GM21723 (cell line): ENCODE measurements at regions not wholly inside any gene's neighbourhood (a gene's known extent, or its start where the extent isn't known, plus 50 kb on each side); places are given as distances from the start of the nearest gene placed in this dataset.
A peak's percentile ranks its signal among the peaks of the same experiment; 100 is the strongest.
"Not testable (repeated sequence)": the region's sequence is repeated elsewhere in the genome, so short reads cannot be mapped to it uniquely, and the experiment has no call there.

Source experiments
- ATAC-seq: cut with Tn5 transposase; IDR thresholded peaks from one replicate; pipeline ENCODE4 v1.9.1; 2021; ENCODE audit warnings: mild to moderate bottlenecking, moderate library complexity; ENCODE audit not compliant: unreplicated experiment

DNA sequence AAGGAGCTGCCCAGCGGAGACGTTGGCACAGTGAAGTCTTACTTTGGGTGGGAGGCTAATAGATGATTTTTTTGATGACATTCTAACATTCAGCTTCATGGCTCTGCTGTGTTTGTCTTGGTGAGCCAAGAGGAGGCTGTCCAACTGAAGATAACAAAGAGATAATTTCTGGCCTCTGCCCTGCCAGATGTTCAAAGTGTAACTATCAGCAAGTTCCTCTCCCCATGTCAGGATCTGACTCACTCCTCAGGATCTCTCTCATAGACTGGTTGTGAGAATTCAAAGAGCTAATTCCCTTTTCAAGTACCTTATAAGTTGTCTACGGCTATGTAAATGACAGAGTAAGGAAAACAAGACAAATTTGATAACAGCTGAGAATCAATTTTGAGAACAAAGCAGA is 1340.9 kb downstream of the XPNPEP1 start:
- no peak for ATAC-seq

DNA sequence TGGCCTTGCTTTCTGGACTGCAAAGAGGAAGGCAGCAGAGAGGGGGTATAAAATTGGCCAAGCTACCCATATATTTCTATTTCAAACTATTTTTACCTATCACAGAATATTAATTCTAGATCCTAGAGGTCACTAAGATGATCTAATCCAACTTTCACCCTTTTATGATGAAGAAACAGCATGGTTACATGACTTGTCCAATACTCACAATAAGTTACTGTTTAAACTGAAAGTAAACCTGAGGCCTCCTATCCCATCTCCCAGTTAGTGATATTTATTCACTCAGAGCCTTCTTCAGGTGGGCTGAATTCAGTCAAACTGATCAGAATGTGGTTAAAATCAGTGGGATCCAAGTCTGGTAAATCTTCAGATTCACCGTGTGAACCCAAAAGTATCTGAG is 1345.1 kb downstream of the XPNPEP1 start:
- ATAC-seq, result no peak

- no peak for ATAC-seq
Measured at GRCh38 chr10:108574233-108574632, 1349.1 kb downstream of the XPNPEP1 start.

GRCh38 chr10:108568824-108569223 is 1354.5 kb downstream of the XPNPEP1 start:
- no peak for ATAC-seq

GRCh38 chr10:108567899-108568752 is 1355.2 kb downstream of the XPNPEP1 start:
- peak; percentile 85 for ATAC-seq

- ATAC-seq, result no peak
Measured at GRCh38 chr10:108566316-108567107, 1356.8 kb downstream of the XPNPEP1 start.

DNA sequence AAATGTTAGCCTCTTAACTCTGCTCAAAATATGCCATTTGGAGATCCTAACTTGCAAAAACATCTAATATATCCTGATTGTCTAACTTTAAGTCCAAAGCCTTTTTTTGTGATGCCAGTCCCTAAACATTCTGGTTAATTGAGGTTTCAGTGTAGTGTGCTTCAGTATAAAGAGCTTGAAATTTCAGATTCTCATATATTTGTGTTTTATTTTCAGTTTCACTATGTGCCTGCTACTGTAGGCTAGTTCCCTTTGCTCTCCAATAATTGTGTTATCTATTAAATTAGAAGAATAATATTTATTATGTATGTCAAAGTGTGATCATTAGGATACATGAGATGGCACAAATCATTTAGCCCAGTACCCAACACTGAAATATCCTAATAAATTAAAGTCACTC is 1361.2 kb downstream of the XPNPEP1 start:
- ATAC-seq, result no peak

DNA sequence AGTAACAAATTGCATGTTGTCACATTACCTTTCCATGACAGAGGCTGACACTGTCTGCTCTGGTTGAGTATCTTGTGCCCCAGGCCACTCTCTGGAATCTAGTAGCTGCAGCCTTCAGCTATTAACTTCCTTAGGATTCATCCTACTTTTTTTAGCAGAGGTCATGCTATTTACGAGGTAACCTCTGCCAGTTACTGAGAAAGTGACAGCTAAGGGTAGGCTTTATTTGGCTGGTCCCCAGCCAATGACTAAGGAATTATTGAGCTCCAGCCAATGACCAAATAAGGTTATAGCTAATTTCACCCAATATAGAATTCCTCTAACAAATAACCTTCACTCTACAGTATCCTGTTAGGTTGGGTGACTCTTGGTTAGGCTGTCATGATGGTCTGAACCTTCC is 1361.7 kb downstream of the XPNPEP1 start:
- no peak for ATAC-seq

DNA sequence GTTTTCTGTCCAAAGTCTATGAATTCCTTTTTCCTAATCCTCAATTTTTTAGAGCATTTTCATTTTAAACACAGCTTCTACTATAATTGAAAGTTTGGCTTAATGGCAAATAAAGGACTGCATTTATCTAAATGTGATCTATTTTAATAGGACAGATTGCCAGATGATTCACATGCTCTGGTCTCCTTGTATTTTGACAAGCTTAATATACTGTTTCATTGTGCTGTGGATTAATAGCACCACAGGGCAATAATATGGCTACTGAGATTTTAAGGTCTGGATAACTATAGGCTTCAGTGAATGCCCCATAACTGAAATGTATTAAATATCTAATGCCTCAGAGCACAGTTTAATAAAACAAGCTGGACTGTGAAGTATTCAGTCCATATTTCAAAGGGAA is 1362.8 kb downstream of the XPNPEP1 start:
- ATAC-seq, result no peak

- no peak for ATAC-seq
Measured at GRCh38 chr10:108556186-108556585, 1367.1 kb downstream of the XPNPEP1 start.

DNA sequence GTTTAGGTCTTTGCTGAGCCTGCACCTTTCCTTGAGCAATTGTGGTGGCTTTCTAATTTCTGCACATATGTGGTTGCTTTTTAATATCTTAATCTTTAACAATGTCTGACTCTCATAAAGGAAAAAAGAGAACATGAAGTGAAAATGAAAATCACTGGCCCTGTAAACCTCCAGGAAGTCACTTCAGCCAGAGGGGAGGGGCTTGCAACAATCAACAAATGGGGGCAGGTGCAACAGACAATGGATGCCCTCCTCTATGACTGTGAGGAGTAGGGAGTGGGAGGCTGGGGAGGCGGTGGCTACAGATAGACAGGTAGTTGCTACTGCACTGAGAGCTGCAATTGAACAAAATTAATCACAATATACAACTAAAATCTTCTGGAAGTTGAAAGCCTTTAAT is 1377.4 kb downstream of the XPNPEP1 start:
- peak; percentile 83 for ATAC-seq

DNA sequence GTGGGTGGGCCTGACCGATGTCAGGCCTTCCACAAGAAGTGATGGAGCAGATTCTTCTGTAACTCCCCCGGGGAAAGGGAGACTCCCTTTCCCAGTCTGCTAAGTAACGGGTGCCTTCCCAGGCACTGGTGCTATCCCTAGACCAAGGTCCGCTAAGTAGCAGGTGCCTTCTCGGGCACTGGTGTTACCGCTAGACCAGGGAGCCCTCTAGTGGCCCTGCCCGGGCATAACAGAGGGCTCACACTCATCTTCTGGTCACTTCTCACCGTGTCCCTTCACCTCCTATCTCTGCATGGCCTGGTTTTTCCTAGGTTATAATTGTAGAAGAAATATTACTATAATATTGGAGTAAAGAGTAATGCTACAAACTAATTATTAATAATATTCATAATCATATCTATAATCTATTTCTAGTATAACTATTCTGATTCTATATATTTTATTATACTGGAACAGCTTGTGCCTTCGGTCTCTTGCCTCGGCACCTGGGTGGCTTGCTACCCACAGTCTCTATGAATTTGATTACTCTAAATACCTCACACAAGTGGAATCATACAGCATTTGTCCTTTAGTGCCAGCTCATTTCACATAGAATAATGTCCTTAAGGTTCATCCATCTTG is 1378.7 kb downstream of the XPNPEP1 start:
- peak; percentile 77 for ATAC-seq

DNA sequence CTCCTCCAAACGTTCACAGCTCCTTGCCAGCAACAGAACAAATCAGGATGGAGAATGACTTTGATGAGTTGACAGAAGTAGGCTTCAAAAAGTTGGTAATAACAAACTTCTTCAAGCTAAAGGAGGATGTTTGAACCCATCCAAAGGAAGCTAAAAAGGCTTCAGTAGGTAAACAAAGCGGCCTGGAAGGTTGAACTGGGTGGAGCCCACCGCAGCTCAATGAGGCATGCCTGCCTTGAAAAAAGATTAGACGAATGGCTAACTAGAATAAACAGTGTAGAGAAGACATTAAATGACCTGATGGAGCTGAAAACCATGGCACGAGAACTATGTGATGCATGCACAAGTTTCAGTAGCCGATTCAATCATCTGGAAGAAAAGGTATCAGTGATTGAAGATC is 1369.0 kb upstream of the SORCS1 start:
- not testable (repeated sequence) for ATAC-seq

- no peak for ATAC-seq
Measured at GRCh38 chr10:108523016-108523800, 1358.7 kb upstream of the SORCS1 start.

DNA sequence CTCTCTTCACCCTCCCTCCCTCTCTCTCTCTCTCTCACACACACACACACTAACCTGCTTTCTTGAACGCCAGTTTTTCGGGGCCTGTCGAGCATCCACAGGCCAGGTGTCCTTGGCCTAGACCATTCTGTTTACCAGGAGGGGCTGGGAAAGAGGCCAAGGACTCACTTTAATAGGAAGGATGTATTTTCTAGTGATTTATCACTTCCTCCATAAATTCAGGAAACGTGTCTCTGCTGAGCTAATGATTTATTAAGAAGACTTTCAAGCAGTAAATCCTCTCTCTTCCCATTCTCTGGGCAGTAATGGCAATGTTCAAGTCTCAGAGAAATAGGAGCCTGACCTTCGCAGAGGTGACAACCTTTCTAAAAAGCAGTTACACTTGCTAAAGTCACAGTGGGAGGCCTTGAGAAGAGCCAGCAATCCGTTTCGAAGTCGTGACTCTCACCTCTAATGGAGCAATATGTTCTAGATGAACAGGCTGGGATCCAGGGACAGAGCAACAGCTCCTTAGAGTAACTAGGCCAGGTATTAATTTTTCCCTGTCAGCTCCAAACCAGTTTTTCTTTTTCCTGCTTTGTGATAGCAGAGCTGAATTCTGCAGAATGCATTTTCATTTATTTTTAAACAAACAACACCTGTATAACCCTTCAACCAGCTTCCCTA is 1357.5 kb upstream of the SORCS1 start:
- ATAC-seq, result no peak

GRCh38 chr10:108515821-108516220 is 1351.3 kb upstream of the SORCS1 start:
- no peak for ATAC-seq

- no peak for ATAC-seq
Measured at GRCh38 chr10:108500396-108500795, 1335.9 kb upstream of the SORCS1 start.

GRCh38 chr10:108496106-108496505 is 1331.6 kb upstream of the SORCS1 start:
- ATAC-seq, result no peak

DNA sequence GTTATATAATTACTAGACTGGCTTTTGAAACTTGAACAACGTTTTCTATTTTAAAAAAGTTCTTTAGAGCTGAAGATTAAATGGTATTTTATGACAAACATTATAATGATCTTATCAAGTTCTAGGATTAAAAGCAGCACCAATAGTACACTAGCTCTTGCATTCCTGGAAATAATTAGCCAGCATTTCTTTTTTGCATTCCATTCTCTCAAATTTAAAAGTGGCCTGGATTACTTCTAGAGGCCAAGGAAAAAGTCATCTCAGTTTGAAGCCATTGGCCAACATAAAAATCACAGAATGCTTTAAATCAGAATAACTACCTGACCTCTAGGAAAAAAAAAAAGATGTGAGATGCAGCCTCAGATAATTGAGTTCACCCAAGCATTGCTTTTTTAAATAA is 1326.4 kb upstream of the SORCS1 start:
- no peak for ATAC-seq

GRCh38 chr10:108471420-108471819 is 1306.9 kb upstream of the SORCS1 start:
- ATAC-seq, result no peak
